ENCODE measurements at regions not wholly inside any gene's neighbourhood (a gene's known extent, or its start where the extent isn't known, plus 50 kb on each side); places are given as distances from the start of the nearest gene placed in this dataset.
A peak's percentile ranks its signal among the peaks of the same experiment; 100 is the strongest.

- DNase-seq (ENCODE audit: low read depth, low spot score) = no peak
Measured at GRCh38 chr7:114856625-114857024, 65.3 kb upstream of the MDFIC start.

GRCh38 chr7:114857605-114858004 is 64.3 kb upstream of the MDFIC start:
- DNase-seq (ENCODE audit: low read depth, low spot score) = no peak

GRCh38 chr7:114859477-114859876 is 62.4 kb upstream of the MDFIC start:
- DNase-seq (ENCODE audit: low read depth, low spot score) = no peak

GRCh38 chr7:114860206-114860605 is 61.7 kb upstream of the MDFIC start:
- no peak for DNase-seq (ENCODE audit: low read depth, low spot score)

DNA sequence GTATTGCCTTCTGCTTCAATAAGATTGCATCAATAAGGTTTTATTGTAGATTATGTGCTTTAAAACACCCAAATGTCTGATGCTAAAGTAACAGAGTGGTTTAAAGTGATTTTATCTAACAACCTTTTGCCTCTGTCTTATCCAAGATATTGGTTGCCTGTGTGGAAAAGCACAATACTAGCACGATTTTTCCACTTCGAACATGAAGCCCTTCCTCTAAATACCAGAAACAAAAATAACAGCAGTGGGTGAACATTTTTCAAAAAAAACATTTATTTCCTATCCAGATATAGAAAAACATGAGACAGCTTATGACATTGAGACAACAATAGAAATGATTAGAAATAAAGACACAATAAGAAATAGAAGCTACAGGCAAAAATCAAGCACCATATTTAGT is 59.5 kb upstream of the MDFIC start:
- DNase-seq (ENCODE audit: low read depth, low spot score) = no peak

GRCh38 chr7:114864278-114864677 is 57.6 kb upstream of the MDFIC start:
- DNase-seq (ENCODE audit: low read depth, low spot score) = no peak

DNA sequence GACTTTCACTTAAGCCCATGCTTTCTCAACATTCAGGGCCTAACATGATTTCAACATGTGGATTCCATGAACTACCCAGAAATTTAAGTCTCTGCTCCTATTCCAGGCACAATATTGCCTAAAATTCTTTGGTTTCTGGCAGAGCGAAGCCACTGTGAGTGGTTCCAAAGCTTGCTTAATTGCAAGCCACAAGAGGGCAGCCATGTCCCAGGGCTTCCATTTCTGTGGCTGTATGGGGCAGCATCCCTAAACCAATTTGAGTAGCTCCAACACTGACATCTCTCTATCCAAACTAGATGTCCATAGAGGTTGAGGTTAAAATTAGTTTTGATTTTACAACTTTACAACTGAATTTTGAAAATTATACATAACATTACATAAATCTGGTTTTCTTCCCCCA is 56.3 kb upstream of the MDFIC start:
- peak; percentile 6 for DNase-seq (ENCODE audit: low read depth, low spot score)

Data from activated naive CD8-positive, alpha-beta T cell treated with anti-CD3 and anti-CD28 coated beads, Interleukin-2, amount 50 U/mL, for 16 hours (primary cell).